Ovary (tissue), 3 donors: ENCODE measurements at regions not wholly inside any gene's neighbourhood (a gene's known extent, or its start where the extent isn't known, plus 50 kb on each side); places are given as distances from the start of the nearest gene placed in this dataset.

Experiments used
- EP300 ChIP-seq: sonication (generic); formaldehyde crosslinking; IDR thresholded peaks from one replicate; pipeline ENCODE4 v1.6.1; 2017; ENCODE audit warnings: antibody characterized with exemption
- POLR2A ChIP-seq: fragments of 450-650 bp; IDR thresholded peaks from one replicate; pipeline ENCODE4 v1.6.1; 2017; ENCODE audit warnings: antibody characterized with exemption, mild to moderate bottlenecking, moderate library complexity
- TF ChIP-seq, protein P1 (sequence below), 3 donors: fragments of 450-650 bp in 2 of 3; fragments of 200-600 bp in 1 of 3; IDR thresholded peaks; one replicate each; pipeline versions ENCODE4 v1.5.1 to v1.8.0; 2016 to 2022; ENCODE audit warnings: antibody characterized with exemption in 3 of 3, mild to moderate bottlenecking in 1 of 3
- donor health status: DM: no; HTN: no; CAD: no.

DNA sequence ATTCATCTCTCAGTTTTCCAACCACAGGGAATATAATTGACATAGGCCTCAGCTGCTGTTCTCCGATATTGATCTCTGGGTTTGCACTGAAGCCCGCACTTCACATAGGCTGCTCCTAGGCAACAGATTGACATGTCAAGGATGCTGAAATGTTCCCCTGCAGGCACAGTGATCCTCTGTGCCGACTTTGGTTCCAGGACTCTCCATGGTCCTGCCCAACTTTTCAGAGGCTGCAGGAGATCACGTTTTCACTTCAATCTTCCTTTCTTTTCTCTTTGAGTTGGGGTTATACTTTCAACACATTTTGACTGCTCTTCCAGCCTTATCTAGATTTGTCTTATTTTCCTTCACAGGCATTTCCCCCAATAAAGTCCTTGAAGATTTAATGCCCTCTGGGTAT is 1361.0 kb downstream of the DSC3 start:
- TF ChIP-seq, protein P1, sequence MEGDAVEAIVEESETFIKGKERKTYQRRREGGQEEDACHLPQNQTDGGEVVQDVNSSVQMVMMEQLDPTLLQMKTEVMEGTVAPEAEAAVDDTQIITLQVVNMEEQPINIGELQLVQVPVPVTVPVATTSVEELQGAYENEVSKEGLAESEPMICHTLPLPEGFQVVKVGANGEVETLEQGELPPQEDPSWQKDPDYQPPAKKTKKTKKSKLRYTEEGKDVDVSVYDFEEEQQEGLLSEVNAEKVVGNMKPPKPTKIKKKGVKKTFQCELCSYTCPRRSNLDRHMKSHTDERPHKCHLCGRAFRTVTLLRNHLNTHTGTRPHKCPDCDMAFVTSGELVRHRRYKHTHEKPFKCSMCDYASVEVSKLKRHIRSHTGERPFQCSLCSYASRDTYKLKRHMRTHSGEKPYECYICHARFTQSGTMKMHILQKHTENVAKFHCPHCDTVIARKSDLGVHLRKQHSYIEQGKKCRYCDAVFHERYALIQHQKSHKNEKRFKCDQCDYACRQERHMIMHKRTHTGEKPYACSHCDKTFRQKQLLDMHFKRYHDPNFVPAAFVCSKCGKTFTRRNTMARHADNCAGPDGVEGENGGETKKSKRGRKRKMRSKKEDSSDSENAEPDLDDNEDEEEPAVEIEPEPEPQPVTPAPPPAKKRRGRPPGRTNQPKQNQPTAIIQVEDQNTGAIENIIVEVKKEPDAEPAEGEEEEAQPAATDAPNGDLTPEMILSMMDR (IDR thresholded peaks at IDR 0.05) = no peak
- no peak for TF ChIP-seq POLR2A
- no peak for TF ChIP-seq EP300
